ENCODE measurements at regions not wholly inside any gene's neighbourhood (a gene's known extent, or its start where the extent isn't known, plus 50 kb on each side); places are given as distances from the start of the nearest gene placed in this dataset.
"Not testable (repeated sequence)": the region's sequence is repeated elsewhere in the genome, so short reads cannot be mapped to it uniquely, and the experiment has no call there.

GRCh38 chr21:19233841-19234240 is 830.3 kb upstream of the TMPRSS15 start:
- H4K20me1 ChIP-seq (ENCODE audit: insufficient read depth); ATAC-seq; H3K4me2 ChIP-seq (ENCODE audit: low read length); H3K4me3 ChIP-seq (replicated peaks in 1 of 2; ENCODE audit: low read depth in 1 of 2, low read length in 2 of 2); H2AFZ ChIP-seq (ENCODE audit: low read depth, low read length, poor library complexity, severe bottlenecking); H3K27me3 ChIP-seq (ENCODE audit: insufficient read depth, low read length); CTCF ChIA-PET; DNase-seq (ENCODE audit: low read depth, low spot score); H3K27ac ChIP-seq (ENCODE audit: low read depth, low read length); BruUV-seq (replicated peaks); RAD21 ChIA-PET (ENCODE audit: low non-redundant PET in 1 of 2, low total read pairs in 2 of 2, uncharacterized antibody in 2 of 2, unreplicated experiment in 2 of 2); H3K36me3 ChIP-seq (ENCODE audit: control insufficient read depth in 1 of 2, insufficient read depth in 2 of 2, low read length in 2 of 2); POLR2A ChIA-PET; intact Hi-C loops (cut with micrococcal nuclease); H3K4me1 ChIP-seq (ENCODE audit: control insufficient read depth in 1 of 2, insufficient read depth in 2 of 2, low read length in 2 of 2); H3K9ac ChIP-seq (ENCODE audit: low read length); H3K9me2 ChIP-seq (ENCODE audit: insufficient read depth); H3K79me2 ChIP-seq (ENCODE audit: insufficient read depth, low read length): not testable (repeated sequence)
- peaks cover 12 to 33% of the 10 kb centered on the region in 2 experiments; a peak in 2 of 4 replicates for H3K9me3 ChIP-seq (ENCODE audit: control insufficient read depth in 1 of 2, insufficient read depth in 1 of 2, low read depth in 1 of 2, low read length in 2 of 2)

GRCh38 chr21:19236209-19236608 is 832.6 kb upstream of the TMPRSS15 start:
- no peak for ATAC-seq
- ChIA-PET RAD21 (ENCODE audit: low non-redundant PET in 1 of 2, low total read pairs in 2 of 2, uncharacterized antibody in 2 of 2, unreplicated experiment in 2 of 2) (no interaction called here), CTCF (no interaction called here), POLR2A (no interaction called here)
- Histone ChIP-seq H3K79me2 (ENCODE audit: insufficient read depth, low read length) (no peaks in the 10 kb centered on the region), H3K27me3 (ENCODE audit: insufficient read depth, low read length) (no peaks in the 10 kb centered on the region), H3K9ac (ENCODE audit: low read length) (no peak overlapping the region), H3K9me2 (ENCODE audit: insufficient read depth) (no peaks in the 10 kb centered on the region), H3K36me3 (ENCODE audit: control insufficient read depth in 1 of 2, insufficient read depth in 2 of 2, low read length in 2 of 2) (no peaks in the 10 kb centered on the region), H2AFZ (ENCODE audit: low read depth, low read length, poor library complexity, severe bottlenecking) (no peak overlapping the region), H3K4me2 (ENCODE audit: low read length) (no peak overlapping the region), H3K4me3 (replicated peaks in 1 of 2; ENCODE audit: low read depth in 1 of 2, low read length in 2 of 2) (no peak overlapping the region), H3K9me3 (ENCODE audit: control insufficient read depth in 1 of 2, insufficient read depth in 1 of 2, low read depth in 1 of 2, low read length in 2 of 2) (peaks cover 16 to 26% of the 10 kb centered on the region in 2 experiments; a peak in 2 of 4 replicates), H3K4me1 (ENCODE audit: control insufficient read depth in 1 of 2, insufficient read depth in 2 of 2, low read length in 2 of 2) (no peaks in the 10 kb centered on the region), H4K20me1 (ENCODE audit: insufficient read depth) (no peaks in the 10 kb centered on the region), H3K27ac (ENCODE audit: low read depth, low read length) (no peak overlapping the region)
- TF ChIP-seq POLR2A (IDR thresholded peaks at IDR 0.05; ENCODE audit: borderline replicate concordance, extremely low read depth, insufficient read depth, insufficient read length): no peak
- TF ChIP-seq SP1 (IDR thresholded peaks at IDR 0.05; ENCODE audit: low read depth): no peak
- TF ChIP-seq JUND (IDR thresholded peaks at IDR 0.05): no peak
- no peak for TF ChIP-seq REST (IDR thresholded peaks at IDR 0.05; ENCODE audit: low read depth)
- TF ChIP-seq ZBTB33 (IDR thresholded peaks at IDR 0.05; ENCODE audit: extremely low read depth, insufficient replicate concordance, low read length): no peak
- TF ChIP-seq YY1 (IDR thresholded peaks at IDR 0.05; ENCODE audit: extremely low read depth, insufficient replicate concordance, low read depth, low read length): no peak
- no peak for TF ChIP-seq FOSL1 (IDR thresholded peaks at IDR 0.05; ENCODE audit: low read depth)
- no peak for TF ChIP-seq EZH2 (IDR thresholded peaks at IDR 0.05)
- TF ChIP-seq POLR2AphosphoS5 (IDR thresholded peaks at IDR 0.05; ENCODE audit: low read depth, low read length): no peak
- no peak for TF ChIP-seq EZH2phosphoT487 (IDR thresholded peaks at IDR 0.05; ENCODE audit: borderline replicate concordance)
- TF ChIP-seq ATF3 (IDR thresholded peaks at IDR 0.05): no peak
- no peak for TF ChIP-seq CTCF (IDR thresholded peaks at IDR 0.05 in 2 of 3, conservative IDR thresholded peaks at IDR 0.05 in 1 of 3; ENCODE audit: borderline replicate concordance in 1 of 3, insufficient read depth in 1 of 3, low read depth in 2 of 3, low read length in 2 of 3)
- no peak for DNase-seq (ENCODE audit: low read depth, low spot score)
- intact Hi-C loops (cut with micrococcal nuclease): no loop called here
- BruUV-seq (replicated peaks): no TSS peak

All from HCT116 (cell line).